Stimulated activated CD4-positive, alpha-beta T cell treated with anti-CD3 and anti-CD28 coated beads, Interleukin-1b, Interleukin-23, amount 100 ng/mL, for 1 hour (primary cell): ENCODE measurements at regions not wholly inside any gene's neighbourhood (a gene's known extent, or its start where the extent isn't known, plus 50 kb on each side); places are given as distances from the start of the nearest gene placed in this dataset.

Experiments used
- DNase-seq, 2 donors: peaks; one replicate each; pipeline ENCODE4 v3.0.0-alpha.2; 2020; ENCODE audit warnings: low read depth in 2 of 2

DNA sequence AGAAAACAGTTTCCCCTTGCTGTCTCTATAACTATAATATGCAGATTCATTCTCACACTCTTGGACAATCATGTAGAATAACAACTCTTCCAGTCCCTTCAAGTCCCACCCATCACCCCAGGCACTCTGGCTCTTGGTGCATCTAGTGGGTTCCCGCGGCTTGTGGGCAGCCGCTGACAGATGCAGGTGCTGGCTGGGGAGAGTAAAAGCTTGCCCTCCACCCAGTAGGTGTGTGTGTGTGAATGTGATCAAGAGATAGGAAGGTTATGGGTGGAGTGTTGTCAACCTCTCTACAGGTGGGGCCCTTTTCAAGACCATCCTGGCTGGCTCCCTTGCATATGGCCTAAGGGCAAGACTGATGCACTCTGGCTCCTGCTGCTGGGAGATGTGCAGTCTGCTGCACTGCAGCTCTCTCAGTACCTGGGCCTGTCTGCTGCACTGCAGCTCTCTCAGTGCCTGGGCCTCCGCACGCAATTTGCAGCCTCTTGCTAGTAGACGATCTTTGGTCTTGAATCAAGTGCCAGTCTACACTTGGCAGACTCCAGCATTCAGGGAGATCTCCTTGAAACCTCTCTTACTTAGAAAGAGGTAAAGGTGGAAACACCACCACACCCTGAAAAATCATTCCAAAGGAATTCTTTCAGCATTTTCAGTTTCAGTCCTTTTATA is 189.7 kb upstream of the GDNF start:
- no peak for DNase-seq

DNA sequence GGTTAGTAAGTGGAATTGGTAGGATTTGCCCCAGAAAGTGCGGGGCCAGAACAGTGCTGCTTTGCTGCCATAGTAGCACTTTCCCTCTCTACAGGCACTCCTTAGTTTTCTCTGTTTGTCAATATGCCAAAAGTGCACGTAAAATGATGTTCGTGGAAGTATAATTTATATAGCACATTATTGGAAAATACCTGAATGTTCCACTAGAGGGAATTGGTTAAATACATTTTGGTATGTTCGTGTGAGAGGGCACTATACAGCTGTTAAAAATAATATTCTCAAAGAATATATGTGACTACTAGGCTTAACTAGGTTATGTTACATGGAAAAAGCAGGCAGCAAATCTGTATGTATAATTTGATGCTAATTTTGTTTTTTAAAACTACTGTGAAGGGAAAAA is 184.0 kb upstream of the GDNF start:
- DNase-seq: no peak

DNA sequence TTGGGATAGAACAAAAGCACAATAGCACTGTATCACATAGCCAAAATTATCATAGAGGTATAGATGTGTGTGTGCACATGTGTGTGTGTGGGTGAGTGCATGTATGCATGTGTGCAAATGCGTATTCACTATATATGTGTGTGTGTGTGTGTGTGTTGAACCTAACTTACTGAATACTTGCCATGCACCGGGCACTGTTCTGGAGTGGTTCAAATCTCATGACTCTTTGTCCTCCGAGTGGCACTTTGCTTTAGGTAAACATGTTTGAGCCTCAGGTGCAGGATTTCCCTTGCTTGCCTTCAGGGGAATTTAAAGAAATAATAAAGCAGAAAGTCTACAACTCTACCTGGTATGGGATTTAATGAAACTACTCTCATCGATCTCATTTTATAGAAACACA is 183.5 kb upstream of the GDNF start:
- no peak for DNase-seq

DNA sequence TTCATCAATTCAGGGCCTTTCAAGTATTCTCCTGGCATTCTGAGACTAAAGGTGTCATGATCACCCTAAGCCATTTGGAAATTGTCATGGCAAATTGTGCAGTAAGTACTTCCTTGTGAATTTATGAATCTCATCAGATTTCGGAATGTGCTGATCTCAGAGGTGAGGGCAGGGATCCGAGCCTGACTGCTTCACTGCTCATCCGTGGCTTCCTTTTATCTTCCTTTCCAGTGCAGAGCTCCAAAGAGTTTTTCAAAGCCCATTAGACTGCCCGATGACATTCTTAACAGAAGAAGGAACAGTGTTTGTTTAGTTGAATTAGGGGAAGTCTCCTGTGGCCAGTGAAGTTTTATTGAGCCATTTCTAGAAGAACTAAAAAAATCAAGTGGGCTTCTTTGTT is 182.8 kb upstream of the GDNF start:
- DNase-seq: no peak

DNA sequence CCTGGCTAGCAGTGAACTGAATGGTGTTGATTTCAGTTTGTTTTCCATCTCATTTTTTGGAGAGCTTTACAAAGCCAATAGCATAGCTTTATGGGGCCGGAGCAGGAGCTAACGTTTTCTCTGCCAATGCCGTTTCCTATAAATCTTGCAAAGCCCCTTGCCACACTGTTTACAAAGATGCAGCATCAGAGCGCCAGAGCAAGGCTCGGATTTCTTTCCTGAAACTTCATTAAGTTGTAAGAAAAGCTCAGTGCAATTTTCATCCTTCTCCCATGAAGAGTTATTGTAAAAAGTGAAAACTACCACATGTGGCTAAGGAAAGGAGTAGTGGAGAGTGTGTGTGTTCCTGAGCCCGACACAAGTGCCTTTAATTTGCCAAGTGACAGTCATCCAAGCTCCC is 178.2 kb upstream of the GDNF start:
- no peak for DNase-seq

DNA sequence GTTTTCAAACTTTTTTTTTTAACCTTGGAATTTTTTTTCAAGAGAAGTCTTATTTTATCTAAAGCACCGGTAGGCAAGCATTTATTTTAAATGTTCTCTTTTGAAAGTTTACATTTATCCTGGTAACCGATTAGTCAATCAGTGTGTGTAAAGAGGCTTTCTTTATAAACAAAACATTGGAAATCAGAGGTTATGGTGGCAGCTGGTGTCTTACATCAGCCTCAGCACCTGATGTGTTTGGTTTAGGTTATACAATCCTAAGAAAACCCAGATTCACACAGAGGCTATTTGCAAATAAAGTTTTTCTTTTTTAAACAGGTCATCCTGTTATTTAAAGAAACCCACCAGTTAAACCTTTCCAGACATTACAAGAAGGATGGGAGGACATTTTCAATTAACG is 173.3 kb upstream of the GDNF start:
- DNase-seq: no peak

DNA sequence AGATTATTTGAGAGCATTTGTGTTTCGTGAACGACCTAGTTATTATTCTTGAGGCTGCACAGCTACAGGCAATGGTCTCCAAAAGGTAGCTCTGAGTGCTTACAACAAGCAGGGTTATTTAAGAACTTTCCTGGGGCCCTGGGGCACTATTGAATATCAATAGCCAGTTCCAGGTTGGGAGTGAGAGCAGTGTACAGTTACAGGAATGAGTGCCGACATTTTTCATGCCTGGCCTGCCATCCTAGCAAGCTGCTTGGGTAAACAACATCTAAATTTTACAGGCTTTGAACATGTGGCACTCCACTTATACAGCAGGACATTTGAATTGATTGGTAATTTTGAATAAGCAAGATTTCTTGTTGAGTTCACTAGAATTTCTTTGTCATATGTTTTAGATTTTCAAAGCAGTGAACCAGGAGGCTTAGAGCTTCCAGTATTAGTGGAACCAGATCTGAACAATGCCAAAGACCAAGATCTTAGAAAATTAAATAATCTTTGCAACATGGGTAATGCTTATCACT is 171.9 kb upstream of the GDNF start:
- DNase-seq: no peak

DNA sequence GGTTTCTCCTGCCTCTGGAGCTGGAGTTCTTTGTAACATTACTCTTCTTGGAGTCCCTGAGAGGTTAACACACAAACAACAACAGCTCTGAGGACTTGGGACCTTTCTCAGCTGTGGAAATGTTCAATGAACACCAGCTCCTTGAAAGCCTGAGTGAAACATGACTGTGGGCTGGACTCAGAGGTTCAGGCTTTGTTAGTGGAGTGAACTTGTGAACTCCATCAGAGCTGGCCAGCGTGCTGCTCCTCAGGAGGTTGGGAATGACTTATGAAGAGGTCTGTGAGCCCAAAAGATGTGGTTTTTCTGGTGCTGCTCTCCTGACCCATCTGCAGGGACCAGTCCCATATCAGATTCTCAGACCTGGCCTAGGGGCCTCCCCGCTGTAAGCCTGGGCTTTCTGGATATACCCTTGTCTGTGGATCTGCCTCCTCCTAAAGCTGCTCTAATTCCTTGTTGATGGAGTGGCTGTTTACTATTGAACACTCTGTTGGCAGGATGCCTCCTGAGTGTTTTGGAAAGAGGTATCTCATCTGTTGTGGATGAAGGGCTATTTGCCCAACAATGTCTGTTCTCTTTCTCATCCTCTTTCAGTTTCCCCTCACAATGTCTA is 170.0 kb upstream of the GDNF start:
- no peak for DNase-seq

DNA sequence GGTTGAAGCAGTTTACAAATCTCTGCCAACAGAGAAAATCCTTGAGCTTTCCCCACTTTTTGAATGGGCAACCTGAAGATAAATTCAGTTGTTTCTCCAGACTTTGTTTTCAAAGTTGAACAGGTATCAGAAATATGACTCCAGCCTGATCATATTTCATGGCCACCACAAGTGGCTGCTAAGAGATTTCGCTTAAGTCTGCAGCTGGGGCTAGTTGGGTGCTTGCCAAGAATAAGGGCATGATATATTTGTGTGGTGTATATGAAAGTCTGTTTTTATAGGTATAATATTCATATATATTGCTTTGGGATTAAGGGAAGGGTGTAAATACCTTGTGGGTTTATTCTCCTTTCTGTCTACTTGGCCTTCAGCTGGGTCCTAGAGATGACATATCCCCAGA is 168.4 kb upstream of the GDNF start:
- DNase-seq: no peak

DNA sequence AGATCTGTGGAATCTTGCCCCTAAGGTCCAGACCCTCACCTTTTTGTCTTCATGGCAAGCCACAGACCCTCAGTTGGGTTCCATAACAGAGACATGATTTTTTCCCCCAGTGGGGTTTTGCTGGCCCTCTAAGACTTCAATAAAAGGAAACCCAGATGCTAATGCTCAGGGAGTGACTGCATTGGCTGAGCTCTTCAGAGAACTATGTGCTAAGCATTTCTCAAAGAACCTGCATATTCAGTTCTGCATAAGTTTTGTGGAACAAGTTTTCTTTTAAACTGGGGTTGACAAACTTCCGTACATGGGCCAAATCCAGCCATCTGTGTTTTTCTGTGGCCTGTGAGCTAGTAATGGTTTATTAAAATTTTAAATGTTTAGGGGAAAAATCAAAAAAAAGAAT is 159.8 kb upstream of the GDNF start:
- DNase-seq: no peak

DNA sequence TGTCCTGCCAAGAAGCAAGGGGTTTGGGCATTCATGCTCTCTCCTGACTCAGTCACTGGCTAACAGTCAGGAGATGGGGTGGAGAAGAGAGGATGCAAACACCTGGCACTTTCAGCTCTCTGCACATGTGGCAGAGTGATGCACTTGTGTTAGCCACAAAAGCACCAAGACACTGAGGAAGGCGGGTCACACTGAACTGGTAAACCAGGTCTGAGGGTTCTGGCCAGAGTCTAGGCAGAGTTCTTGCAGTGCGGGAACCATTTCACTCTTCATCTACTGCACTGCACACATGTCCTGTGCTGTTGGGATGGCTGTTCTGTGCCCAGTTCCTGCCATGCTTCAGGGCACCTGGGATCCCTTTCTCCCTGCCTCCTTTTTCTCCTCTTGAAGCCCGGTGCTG is 157.1 kb upstream of the GDNF start:
- DNase-seq: no peak

DNA sequence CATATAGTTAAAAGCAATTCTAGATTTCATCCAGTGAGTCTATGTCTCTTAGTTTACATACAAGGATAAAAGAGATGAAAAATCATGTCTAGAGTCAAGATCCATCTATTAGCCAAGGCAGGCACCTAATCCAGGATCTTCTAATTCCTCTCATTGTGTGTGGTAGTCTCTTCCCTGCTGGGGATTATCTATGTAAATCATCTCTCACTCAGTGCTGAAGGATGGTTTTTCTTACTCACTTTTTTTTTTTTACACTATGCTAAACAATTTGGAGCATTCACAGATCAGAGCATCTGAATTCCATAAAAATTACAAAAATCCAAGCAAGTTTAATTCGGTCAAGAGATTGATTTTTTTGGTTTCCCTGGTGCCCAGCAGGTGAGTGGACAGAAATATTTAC is 154.9 kb upstream of the GDNF start:
- no peak for DNase-seq

DNA sequence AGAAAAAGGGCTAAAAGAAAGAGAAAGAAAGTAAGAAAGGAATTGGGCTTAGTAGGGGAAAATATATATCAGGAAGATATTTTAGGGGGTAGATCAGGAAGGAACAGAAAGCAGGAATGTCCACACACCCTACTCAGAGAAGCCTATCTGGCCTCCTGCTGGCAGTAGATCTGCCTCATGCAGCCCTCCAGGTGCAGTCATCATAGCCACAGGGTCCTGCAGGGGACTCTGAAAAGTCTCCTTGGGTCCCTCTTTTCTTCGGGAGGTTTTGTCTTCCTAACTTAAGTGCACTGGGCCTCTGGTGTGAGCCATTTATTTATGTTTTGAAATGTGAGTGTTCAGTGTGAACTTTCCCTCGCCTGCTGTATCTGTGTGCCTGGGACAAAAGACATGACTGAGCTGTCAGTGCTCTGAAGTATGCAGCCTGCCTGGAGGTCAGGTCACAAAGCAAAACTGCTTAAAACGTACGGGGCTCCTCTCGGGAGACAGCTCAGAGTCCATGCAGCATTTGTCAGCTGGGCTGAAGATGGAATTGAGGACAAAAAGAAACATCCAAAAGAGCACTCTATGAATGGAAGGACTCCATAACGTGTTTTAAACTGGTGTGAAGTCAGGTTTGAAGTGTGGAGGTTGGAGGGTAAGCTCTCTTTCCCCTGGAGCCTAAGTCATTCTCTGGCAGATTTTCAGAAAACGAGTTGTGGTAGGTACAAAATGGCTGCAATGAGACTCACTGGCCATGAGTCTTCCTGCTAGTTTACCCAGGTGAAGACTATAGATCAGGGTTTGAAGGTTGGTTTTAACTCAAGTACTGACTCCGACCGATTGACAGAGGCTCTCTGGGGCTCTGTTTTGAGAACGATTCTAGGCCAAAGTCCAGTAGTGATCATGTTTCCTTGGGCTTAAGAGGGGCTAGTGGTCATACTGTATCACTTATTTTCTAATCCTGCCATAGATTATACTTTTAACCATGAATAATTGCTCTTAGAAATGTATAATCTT is 151.8 kb upstream of the GDNF start:
- DNase-seq: no peak

DNA sequence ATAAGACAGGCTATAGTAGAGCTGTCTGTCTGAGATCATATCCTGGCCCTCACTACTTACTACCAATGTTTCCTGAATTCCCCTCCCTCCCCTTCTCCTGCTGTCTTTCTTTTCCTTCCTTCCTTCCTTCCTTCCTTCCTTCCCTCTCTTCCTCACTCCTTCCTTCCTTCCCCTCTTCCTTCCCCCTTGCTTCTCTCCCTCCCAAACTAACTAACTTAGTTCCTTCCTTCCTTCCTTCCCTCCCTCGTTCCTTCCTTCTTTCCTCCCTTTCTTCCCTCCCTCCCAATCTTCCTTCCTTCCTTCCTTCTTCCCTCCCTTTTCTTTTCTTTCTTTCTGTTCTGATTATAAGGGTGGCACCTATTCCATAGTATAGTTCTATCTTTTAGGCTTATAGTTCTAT is 150.0 kb upstream of the GDNF start:
- no peak for DNase-seq

DNA sequence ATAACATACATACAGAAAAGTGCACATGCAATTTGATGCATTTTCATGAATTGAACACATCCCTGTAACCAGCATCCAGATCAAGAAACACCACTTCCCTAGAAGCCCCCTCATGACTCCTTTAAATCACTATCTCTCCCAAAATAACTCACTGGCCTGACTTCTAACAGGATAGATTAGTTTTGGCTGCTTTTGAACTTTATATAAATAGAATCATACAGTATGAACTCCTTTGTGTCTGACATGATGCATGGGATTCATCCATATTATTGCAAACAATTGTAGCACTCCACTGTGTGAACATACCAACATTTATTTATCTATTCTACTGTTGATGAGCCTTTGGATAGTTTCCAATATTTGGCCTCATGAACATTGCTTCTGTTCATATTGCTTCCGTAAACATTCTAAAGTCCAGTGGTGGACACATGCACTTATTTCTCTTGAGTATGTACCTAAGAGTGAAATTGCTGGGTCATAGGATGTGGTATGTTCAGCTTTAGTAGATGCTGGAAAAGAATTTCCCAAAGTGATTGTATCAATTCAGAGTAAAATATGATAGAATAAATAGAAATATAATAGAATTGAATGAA is 148.7 kb upstream of the GDNF start:
- DNase-seq: no peak

DNA sequence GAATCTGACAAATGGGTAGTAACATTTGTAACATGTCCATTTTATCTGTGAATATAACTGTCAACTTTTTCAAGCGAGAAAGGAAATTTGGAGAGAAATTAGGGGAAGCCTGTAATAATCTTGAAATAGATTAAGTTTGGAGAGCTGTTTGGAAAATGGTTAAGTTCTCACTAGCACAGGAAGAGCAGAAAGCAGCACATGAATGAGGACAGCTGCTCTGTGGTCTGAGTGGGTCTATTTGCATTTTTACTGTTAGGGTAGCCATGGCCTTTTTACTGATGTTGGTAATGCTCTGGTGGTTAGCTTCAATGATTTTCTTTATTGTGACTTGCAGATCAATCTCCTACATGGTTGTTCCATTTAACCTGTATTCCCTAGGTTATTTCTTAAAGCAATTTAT is 144.5 kb upstream of the GDNF start:
- no peak for DNase-seq

DNA sequence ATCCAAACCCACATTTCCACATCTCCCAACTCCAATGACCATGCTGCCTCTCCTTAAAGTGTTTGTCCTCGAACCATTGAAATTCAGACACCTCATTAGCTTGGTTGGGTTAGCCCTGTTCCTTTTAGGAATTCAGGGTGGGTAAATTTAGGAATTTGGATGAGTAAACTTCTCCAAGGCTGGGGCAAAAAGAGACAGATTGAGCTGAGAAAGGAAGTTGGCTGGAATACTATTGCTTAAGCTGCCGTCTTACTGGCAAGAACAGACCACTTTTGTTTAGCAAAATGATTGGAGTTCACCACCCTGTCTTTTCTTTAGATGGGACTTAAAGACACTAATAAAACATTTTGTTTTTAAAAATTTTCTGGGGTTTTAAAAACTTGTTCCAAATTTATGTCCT is 143.6 kb upstream of the GDNF start:
- no peak for DNase-seq

DNA sequence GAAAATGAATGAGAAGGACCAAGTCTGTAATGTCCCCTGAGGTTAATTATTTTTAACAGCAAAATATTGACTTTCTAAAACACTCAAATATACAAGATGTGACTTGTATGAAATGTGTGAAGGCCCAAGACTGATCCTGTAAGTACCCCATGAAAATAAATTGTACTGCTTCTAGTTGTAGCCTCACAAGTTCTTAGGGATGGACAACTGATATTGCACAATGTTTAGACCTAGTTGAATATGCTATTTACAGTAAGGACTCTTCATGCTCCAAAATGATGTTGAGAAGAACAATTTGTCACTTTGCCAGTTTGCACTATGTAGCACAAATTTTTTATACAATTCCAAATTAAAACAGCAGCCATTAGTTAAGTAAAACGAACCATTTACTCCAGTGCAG is 139.7 kb upstream of the GDNF start:
- no peak for DNase-seq

DNA sequence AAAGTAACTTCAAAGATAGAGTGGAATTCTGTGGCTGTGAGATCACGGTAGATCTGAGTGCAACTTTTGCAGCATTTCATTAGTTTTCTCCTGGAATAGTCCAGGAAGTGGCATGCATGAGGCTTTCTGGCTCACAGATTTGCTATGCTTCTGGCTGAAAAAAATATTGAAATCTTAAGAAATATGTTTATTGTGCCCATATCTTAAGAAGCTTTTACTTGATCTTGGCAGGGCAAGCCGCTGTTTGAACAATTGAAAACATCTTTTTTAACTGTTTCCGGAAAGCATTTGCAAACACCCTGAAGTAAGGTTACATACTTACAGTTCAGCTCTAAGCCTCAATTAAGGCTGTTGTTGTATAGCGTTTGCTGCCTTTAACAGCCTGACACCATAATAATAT is 135.7 kb upstream of the GDNF start:
- DNase-seq: no peak

DNA sequence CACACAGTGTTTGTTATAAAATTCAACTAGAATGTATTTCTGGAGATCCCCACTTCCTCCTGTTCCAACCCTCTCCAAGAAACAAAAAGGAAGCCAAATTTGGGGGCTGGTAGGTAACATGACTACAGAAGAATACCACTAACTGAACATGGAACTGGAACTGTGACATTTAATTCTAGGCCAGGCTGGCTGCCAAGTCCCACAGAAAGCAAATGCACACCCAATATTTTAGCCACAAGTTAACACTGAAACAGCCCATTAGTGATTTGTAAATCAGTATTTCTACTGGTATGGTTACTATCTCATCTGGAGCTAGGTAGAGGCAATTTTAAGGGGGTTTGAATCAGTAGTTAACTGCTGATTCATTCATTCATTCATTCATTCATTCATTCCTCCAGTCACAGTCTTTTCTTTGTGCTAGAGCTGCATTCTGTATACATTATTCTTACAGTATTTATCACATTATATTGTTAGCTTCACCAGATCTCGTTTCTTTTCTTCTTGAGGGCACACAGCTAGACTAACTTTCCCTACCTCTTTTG is 131.7 kb upstream of the GDNF start:
- DNase-seq: no peak

DNA sequence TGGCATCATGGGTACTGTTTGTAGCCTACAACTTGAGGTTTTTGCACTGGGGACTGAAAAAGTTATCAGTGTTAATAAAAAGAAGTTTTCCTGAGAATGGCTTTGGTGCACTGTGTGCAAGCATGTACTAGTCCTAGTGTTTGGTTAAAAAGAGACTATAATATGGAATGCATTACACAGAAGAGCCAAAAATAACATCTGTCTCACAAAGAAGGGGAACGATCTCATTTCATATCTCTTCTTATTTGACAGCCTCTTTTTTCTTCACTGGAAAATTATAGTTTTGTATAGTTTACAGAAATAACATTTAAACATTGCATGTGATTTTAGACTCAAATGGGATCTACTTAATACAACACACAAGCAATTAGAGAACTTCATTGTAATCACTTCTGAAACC is 127.0 kb upstream of the GDNF start:
- DNase-seq: no peak

DNA sequence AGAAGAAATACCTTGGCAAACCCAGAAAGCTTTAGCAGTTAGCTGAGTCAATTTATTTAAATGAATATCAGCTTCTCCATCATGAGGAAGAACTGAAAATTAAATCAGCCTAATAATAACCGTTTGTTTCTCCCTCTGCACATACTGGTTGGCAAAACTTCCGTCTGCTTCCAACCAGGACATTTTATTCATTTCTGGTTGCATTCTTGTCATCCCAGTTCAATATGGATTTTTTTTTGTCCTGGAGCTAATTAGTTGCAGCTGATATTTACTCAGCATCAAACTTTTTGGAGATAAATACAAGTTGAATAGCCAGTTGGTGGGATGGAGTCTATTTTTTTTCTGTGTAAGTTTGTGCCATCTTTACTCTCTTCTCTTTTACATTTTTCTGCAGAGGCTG is 126.5 kb upstream of the GDNF start:
- DNase-seq: no peak
